H1 (cell line): ENCODE measurements at regions not wholly inside any gene's neighbourhood (a gene's known extent, or its start where the extent isn't known, plus 50 kb on each side); places are given as distances from the start of the nearest gene placed in this dataset.

ENCODE experiments used
- CBX8 ChIP-seq: fragments of 300-800, 300-1000 bp; sonication (generic); IDR thresholded peaks from 2 replicates; pipeline ENCODE4 v1.7.1; 2016; ENCODE audit warnings: low read depth, low read length, borderline replicate concordance
- CHD2 ChIP-seq: IDR thresholded peaks from 2 replicates; pipeline ENCODE4 v1.6.1; 2012; ENCODE audit warnings: low read length, improper control_type of control experiment
- CHD7 ChIP-seq: fragments of 300-600 bp; sonication (generic); IDR thresholded peaks from 2 replicates; pipeline ENCODE4 v1.7.1; 2012; ENCODE audit warnings: low read length, moderate library complexity, mild to moderate bottlenecking, inconsistent platforms; ENCODE audit not compliant: insufficient replicate concordance
- RFX5 ChIP-seq: IDR thresholded peaks from 2 replicates; pipeline ENCODE4 v1.6.1; 2011; ENCODE audit warnings: low read depth, low read length, improper control_type of control experiment, borderline replicate concordance
- TAF1 ChIP-seq: IDR thresholded peaks from 2 replicates; pipeline ENCODE4 v1.6.1; 2011; ENCODE audit warnings: mild to moderate bottlenecking, low read depth, low read length
- TBP ChIP-seq: IDR thresholded peaks from 2 replicates; pipeline ENCODE4 v1.6.1; 2011; ENCODE audit warnings: low read depth, low read length, improper control_type of control experiment

DNA sequence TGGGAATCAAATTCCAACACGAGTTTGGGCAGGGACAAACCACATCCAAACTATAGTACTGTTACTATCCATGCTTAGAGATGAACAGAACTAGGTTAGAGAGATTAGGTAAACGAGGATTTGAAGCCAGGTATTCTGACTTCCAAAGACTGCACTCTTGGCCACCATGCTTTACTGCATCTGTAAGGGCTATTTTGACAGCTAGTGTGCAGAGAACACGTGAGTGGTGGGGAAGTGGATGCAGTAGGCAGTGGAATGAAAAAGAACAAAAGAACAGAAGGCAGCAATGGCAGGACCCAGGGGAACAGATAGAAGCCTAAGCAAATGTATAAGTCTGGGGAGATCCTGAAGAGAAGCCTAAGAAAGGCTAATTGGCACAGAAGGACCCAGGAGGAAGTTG is 59.1 kb upstream of the GJA8 start (continued):
- TF ChIP-seq CHD7 (no peak), TBP (no peak), CHD2 (no peak), CBX8 (no peak), RFX5 (no peak), TAF1 (no peak)
- TF ChIP-seq, all 59 proteins: peak for 0
